ENCODE measurements at regions not wholly inside any gene's neighbourhood (a gene's known extent, or its start where the extent isn't known, plus 50 kb on each side); places are given as distances from the start of the nearest gene placed in this dataset.
"Not testable (repeated sequence)": the region's sequence is repeated elsewhere in the genome, so short reads cannot be mapped to it uniquely, and the experiment has no call there.

- DNase-seq = no peak
- TF ChIP-seq CTCF (IDR thresholded peaks at IDR 0.05; ENCODE audit: borderline replicate concordance, extremely low read depth, low read length, poor library complexity, severe bottlenecking) (no peak), EZH2 (IDR thresholded peaks at IDR 0.05; ENCODE audit: borderline replicate concordance, low read depth, low read length, severe bottlenecking) (no peak)
- H3K27ac ChIP-seq (ENCODE audit: low read length) = no peak overlapping the region
- H4K20me1 ChIP-seq (ENCODE audit: insufficient read depth, low read length) = no peaks in the 10 kb centered on the region
- no peak overlapping the region for H3K4me2 ChIP-seq (ENCODE audit: insufficient read depth, low read length)
- no peaks in the 10 kb centered on the region for H3K9me3 ChIP-seq (ENCODE audit: insufficient read depth, low read length, severe bottlenecking)
- no peak for ATAC-seq (ENCODE audit: insufficient read depth, low read depth)
- no peak overlapping the region for H3K4me3 ChIP-seq (ENCODE audit: low read depth in 1 of 2, low read length in 2 of 2)
- no peaks in the 10 kb centered on the region for H3K27me3 ChIP-seq (ENCODE audit: insufficient read depth, low read length, poor library complexity)
- H3K79me2 ChIP-seq (ENCODE audit: insufficient read depth, low read length) = no peaks in the 10 kb centered on the region
- H3K9ac ChIP-seq (ENCODE audit: low read depth, low read length) = no peak overlapping the region
- H2AFZ ChIP-seq (ENCODE audit: low read depth, low read length) = no peak overlapping the region
- H3K36me3 ChIP-seq (ENCODE audit: insufficient read depth, low read length) = no peaks in the 10 kb centered on the region
- H3K4me1 ChIP-seq (ENCODE audit: insufficient read depth, low read length) = no peaks in the 10 kb centered on the region
These were observed 435.1 kb downstream of the SPATA31D1 start for GRCh38 chr9:82423700-82424099.

GRCh38 chr9:82424599-82425120 lies 436.1 kb downstream of the SPATA31D1 start:
- Histone ChIP-seq H3K4me2 (ENCODE audit: insufficient read depth, low read length) (no peak overlapping the region), H3K4me3 (ENCODE audit: low read depth in 1 of 2, low read length in 2 of 2) (no peak overlapping the region), H3K4me1 (ENCODE audit: insufficient read depth, low read length) (no peaks in the 10 kb centered on the region), H3K27me3 (ENCODE audit: insufficient read depth, low read length, poor library complexity) (no peaks in the 10 kb centered on the region), H3K27ac (ENCODE audit: low read length) (no peak overlapping the region), H3K9ac (ENCODE audit: low read depth, low read length) (no peak overlapping the region), H4K20me1 (ENCODE audit: insufficient read depth, low read length) (no peaks in the 10 kb centered on the region), H2AFZ (ENCODE audit: low read depth, low read length) (no peak overlapping the region), H3K79me2 (ENCODE audit: insufficient read depth, low read length) (no peaks in the 10 kb centered on the region), H3K36me3 (ENCODE audit: insufficient read depth, low read length) (no peaks in the 10 kb centered on the region), H3K9me3 (ENCODE audit: insufficient read depth, low read length, severe bottlenecking) (no peaks in the 10 kb centered on the region)
- ATAC-seq (ENCODE audit: insufficient read depth, low read depth) = no peak
- DNase-seq = no peak
- TF ChIP-seq CTCF (IDR thresholded peaks at IDR 0.05; ENCODE audit: borderline replicate concordance, extremely low read depth, low read length, poor library complexity, severe bottlenecking) = no peak
- TF ChIP-seq EZH2 (IDR thresholded peaks at IDR 0.05; ENCODE audit: borderline replicate concordance, low read depth, low read length, severe bottlenecking) = no peak

- no peak for ATAC-seq (ENCODE audit: insufficient read depth, low read depth)
- TF ChIP-seq CTCF (IDR thresholded peaks at IDR 0.05; ENCODE audit: borderline replicate concordance, extremely low read depth, low read length, poor library complexity, severe bottlenecking) = no peak
- no peak for TF ChIP-seq EZH2 (IDR thresholded peaks at IDR 0.05; ENCODE audit: borderline replicate concordance, low read depth, low read length, severe bottlenecking)
These were observed 442.5 kb downstream of the SPATA31D1 start for GRCh38 chr9:82431121-82431520.

GRCh38 chr9:82433290-82433931 lies 444.8 kb downstream of the SPATA31D1 start:
- H3K27ac ChIP-seq (ENCODE audit: low read length); H3K4me2 ChIP-seq (ENCODE audit: insufficient read depth, low read length); H4K20me1 ChIP-seq (ENCODE audit: insufficient read depth, low read length); H3K36me3 ChIP-seq (ENCODE audit: insufficient read depth, low read length); H3K9ac ChIP-seq (ENCODE audit: low read depth, low read length); H3K4me3 ChIP-seq (ENCODE audit: low read depth in 1 of 2, low read length in 2 of 2); H3K9me3 ChIP-seq (ENCODE audit: insufficient read depth, low read length, severe bottlenecking); H3K4me1 ChIP-seq (ENCODE audit: insufficient read depth, low read length); H2AFZ ChIP-seq (ENCODE audit: low read depth, low read length); H3K27me3 ChIP-seq (ENCODE audit: insufficient read depth, low read length, poor library complexity); H3K79me2 ChIP-seq (ENCODE audit: insufficient read depth, low read length); ATAC-seq (ENCODE audit: insufficient read depth, low read depth); DNase-seq: not testable (repeated sequence)

More at GRCh38 chr9:82431121-82431520, 442.5 kb downstream of the SPATA31D1 start:
- H3K27ac ChIP-seq (ENCODE audit: low read length) = no peak overlapping the region
- H3K4me2 ChIP-seq (ENCODE audit: insufficient read depth, low read length) = no peak overlapping the region
- no peak overlapping the region for H2AFZ ChIP-seq (ENCODE audit: low read depth, low read length)
- no peaks in the 10 kb centered on the region for H3K9me3 ChIP-seq (ENCODE audit: insufficient read depth, low read length, severe bottlenecking)
- H3K27me3 ChIP-seq (ENCODE audit: insufficient read depth, low read length, poor library complexity) = no peaks in the 10 kb centered on the region
- H3K4me3 ChIP-seq (ENCODE audit: low read depth in 1 of 2, low read length in 2 of 2) = no peak overlapping the region
- H4K20me1 ChIP-seq (ENCODE audit: insufficient read depth, low read length) = no peaks in the 10 kb centered on the region
- DNase-seq = no peak
- H3K36me3 ChIP-seq (ENCODE audit: insufficient read depth, low read length) = no peaks in the 10 kb centered on the region
- no peaks in the 10 kb centered on the region for H3K4me1 ChIP-seq (ENCODE audit: insufficient read depth, low read length)
- H3K79me2 ChIP-seq (ENCODE audit: insufficient read depth, low read length) = no peaks in the 10 kb centered on the region
- no peak overlapping the region for H3K9ac ChIP-seq (ENCODE audit: low read depth, low read length)
